Right lobe of liver (tissue), 6 donors: ENCODE measurements at regions not wholly inside any gene's neighbourhood (a gene's known extent, or its start where the extent isn't known, plus 50 kb on each side); places are given as distances from the start of the nearest gene placed in this dataset.

ENCODE experiments used
- ATAC-seq, 4 donors: fragments of 200-7000 bp; cut with Tn5 transposase; one replicate each; pipeline ENCODE4 v1.9.1; 2020; ENCODE audit warnings: mild to moderate bottlenecking in 4 of 4, moderate library complexity in 4 of 4
- DNase-seq, 3 donors: peaks; one replicate each; pipeline ENCODE4 v3.0.0-alpha.2; 2020
- H3K27ac ChIP-seq, 3 donors: fragments of 200-600 bp; one replicate each; pipeline ENCODE4 v1.8.0; 2022
- H3K27me3 ChIP-seq, 2 donors: fragments of 200-600 bp; one replicate each; pipeline ENCODE4 v1.8.0; 2022
- H3K36me3 ChIP-seq, 4 donors: fragments of 200-600 bp; sonication (generic) in 1 of 4; one replicate each; pipeline versions ENCODE4 v1.5.1 to v1.8.0; 2017 to 2022; ENCODE audit warnings: control low read depth in 1 of 4
- H3K4me1 ChIP-seq, 4 donors: fragments of 200-600 bp; sonication (generic) in 1 of 4; one replicate each; pipeline versions ENCODE4 v1.5.1 to v1.8.0; 2017 to 2022; ENCODE audit warnings: control low read depth in 1 of 4
- H3K4me3 ChIP-seq, 3 donors: fragments of 200-600 bp; one replicate each; pipeline ENCODE4 v1.8.0; 2022
- H3K9me3 ChIP-seq, 4 donors: fragments of 200-600 bp; sonication (generic) in 1 of 4; one replicate each; pipeline versions ENCODE4 v1.5.1 to v1.8.0; 2017 to 2022; ENCODE audit warnings: control low read depth in 1 of 4
- POLR2A ChIP-seq: fragments of 450-650 bp; IDR thresholded peaks from one replicate; pipeline ENCODE4 v1.6.1; 2017; ENCODE audit warnings: antibody characterized with exemption, mild to moderate bottlenecking
- WGBS: methylation state at CpG from one replicate; pipeline ENCODE4 v1.1.6; 2018; ENCODE audit warnings: low coverage, low lambda C conversion rate; ENCODE audit not compliant: insufficient coverage; ENCODE audit errors: missing lambda C conversion rate; 5-methylcytosine and 5-hydroxymethylcytosine counted together
- intact Hi-C, 2 donors: fragments of 100-400 bp; cut with DNase I; formaldehyde crosslinking; loops; one replicate each; pipeline versions ENCODE4 v1.11.2 to v1.14.1; 2022
- TF ChIP-seq, protein P1 (sequence below), 4 donors: fragments of 200-600 bp in 3 of 4; fragments of 450-650 bp in 1 of 4; IDR thresholded peaks; one replicate each; pipeline versions ENCODE4 v1.5.1 to v1.8.0; 2016 to 2022; ENCODE audit warnings: antibody characterized with exemption in 4 of 4, mild to moderate bottlenecking in 2 of 4
- donor health status: DM: no; HTN: yes; CAD: no.
- donor health status: DM: no; HTN: no; CAD: no.
- donor health status: DM: no; HTN: no; CAD: no.
- donor health status: DM: no; HTN: yes; CAD: no.
- donor health status: DM: no; HTN: yes; CAD: no.

DNA sequence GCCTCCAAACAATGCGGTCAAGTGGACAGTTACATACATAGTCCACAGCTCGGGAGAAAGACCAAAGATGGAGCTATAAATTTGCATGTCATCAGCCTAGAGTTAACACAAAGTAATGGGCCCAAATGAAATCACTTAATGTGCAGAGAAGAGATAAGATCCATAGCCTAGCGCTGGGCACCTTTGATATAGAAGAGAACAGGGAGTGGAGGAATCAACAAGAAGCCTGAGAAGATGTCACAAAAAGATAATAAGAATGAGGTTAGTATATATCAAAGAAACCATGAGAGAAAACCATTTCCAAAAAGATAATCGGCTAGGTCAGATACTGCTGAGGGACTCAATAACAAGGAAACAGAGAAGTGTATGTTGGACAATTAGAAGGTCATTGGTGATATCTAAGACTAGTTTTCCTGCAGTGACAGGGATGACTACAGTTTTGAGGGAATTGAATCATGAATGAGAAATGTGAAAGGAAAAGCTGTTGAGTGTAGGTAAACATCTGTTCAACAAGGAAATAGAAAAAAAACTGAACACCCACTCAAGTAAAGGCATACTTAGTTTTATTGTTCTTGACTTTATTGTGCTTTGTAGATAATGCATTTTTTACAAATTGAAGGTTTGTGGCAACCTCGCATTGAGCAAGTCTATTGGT lies 68.7 kb upstream of the CDH6 start:
- intact Hi-C loops = no loop called here
- H3K27me3 ChIP-seq = no peaks in the 10 kb centered on the region
- H3K27ac ChIP-seq = no peak overlapping the region
- no peak for DNase-seq
- TF ChIP-seq, protein P1, sequence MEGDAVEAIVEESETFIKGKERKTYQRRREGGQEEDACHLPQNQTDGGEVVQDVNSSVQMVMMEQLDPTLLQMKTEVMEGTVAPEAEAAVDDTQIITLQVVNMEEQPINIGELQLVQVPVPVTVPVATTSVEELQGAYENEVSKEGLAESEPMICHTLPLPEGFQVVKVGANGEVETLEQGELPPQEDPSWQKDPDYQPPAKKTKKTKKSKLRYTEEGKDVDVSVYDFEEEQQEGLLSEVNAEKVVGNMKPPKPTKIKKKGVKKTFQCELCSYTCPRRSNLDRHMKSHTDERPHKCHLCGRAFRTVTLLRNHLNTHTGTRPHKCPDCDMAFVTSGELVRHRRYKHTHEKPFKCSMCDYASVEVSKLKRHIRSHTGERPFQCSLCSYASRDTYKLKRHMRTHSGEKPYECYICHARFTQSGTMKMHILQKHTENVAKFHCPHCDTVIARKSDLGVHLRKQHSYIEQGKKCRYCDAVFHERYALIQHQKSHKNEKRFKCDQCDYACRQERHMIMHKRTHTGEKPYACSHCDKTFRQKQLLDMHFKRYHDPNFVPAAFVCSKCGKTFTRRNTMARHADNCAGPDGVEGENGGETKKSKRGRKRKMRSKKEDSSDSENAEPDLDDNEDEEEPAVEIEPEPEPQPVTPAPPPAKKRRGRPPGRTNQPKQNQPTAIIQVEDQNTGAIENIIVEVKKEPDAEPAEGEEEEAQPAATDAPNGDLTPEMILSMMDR (IDR thresholded peaks at IDR 0.05) = no peak
- TF ChIP-seq POLR2A = no peak
- H3K9me3 ChIP-seq = no peaks in the 10 kb centered on the region
- H3K4me3 ChIP-seq = no peak overlapping the region
- 68% methylated on average over 5 of the region's 5 CpGs for WGBS
- ATAC-seq = no peak
- no peaks in the 10 kb centered on the region for H3K36me3 ChIP-seq
- H3K4me1 ChIP-seq = no peaks in the 10 kb centered on the region

DNA sequence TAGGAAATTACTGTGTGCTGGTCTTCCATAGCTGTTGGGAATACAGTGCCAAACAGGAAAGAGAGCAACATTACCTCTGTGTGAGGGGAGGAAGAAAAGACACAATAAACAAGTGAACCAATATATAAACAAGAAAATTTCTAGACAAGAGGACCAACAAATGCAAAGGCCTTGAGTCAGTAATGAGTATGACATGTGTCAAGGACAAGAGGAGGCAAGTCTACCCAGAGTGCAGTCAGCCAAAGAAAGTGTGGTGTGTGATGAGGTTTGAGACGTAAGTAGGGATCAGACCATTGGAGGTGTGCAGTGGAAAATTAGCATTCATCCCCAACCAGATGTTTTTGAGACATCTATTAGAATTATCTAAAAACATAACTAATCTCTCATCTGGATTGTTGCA lies 69.5 kb upstream of the CDH6 start:
- intact Hi-C loops = no loop called here
- no peak for ATAC-seq
- Histone ChIP-seq H3K36me3 (no peaks in the 10 kb centered on the region), H3K4me3 (no peak overlapping the region), H3K27me3 (no peaks in the 10 kb centered on the region), H3K4me1 (no peaks in the 10 kb centered on the region), H3K9me3 (no peaks in the 10 kb centered on the region), H3K27ac (no peak overlapping the region)
- 73% methylated on average over 1 of the region's 1 CpG for WGBS
- TF ChIP-seq, protein P1 (IDR thresholded peaks at IDR 0.05) = no peak
- TF ChIP-seq POLR2A = no peak
- DNase-seq = no peak

GRCh38 chr5:31122998-31123951 lies 70.2 kb upstream of the CDH6 start:
- Histone ChIP-seq H3K4me1 (no peaks in the 10 kb centered on the region), H3K27ac (no peak overlapping the region), H3K9me3 (no peaks in the 10 kb centered on the region), H3K36me3 (no peaks in the 10 kb centered on the region), H3K27me3 (no peaks in the 10 kb centered on the region), H3K4me3 (no peak overlapping the region)
- TF ChIP-seq POLR2A = no peak
- TF ChIP-seq, protein P1 (IDR thresholded peaks at IDR 0.05) = no peak
- DNase-seq = no peak
- 67% methylated on average over 4 of the region's 4 CpGs for whole genome bisulfite sequencing
- ATAC-seq = peak in 1 of 4 donors; percentile 27
- intact Hi-C loops = no loop called here

- Histone ChIP-seq H3K4me3 (no peak overlapping the region), H3K27me3 (no peaks in the 10 kb centered on the region), H3K9me3 (no peaks in the 10 kb centered on the region), H3K4me1 (no peaks in the 10 kb centered on the region), H3K36me3 (no peaks in the 10 kb centered on the region), H3K27ac (no peak overlapping the region)
- ATAC-seq (no peak), DNase-seq (no peak)
- 72% methylated on average over 2 of the region's 2 CpGs for WGBS
- intact Hi-C loops = no loop called here
- TF ChIP-seq, protein P1 (IDR thresholded peaks at IDR 0.05) = no peak
- no peak for TF ChIP-seq POLR2A
Observed at GRCh38 chr5:31121224-31121623, 72.3 kb upstream of the CDH6 start.
